ENCODE measurements at regions not wholly inside any gene's neighbourhood (a gene's known extent, or its start where the extent isn't known, plus 50 kb on each side); places are given as distances from the start of the nearest gene placed in this dataset.
"Not testable (repeated sequence)": the region's sequence is repeated elsewhere in the genome, so short reads cannot be mapped to it uniquely, and the experiment has no call there.

DNA sequence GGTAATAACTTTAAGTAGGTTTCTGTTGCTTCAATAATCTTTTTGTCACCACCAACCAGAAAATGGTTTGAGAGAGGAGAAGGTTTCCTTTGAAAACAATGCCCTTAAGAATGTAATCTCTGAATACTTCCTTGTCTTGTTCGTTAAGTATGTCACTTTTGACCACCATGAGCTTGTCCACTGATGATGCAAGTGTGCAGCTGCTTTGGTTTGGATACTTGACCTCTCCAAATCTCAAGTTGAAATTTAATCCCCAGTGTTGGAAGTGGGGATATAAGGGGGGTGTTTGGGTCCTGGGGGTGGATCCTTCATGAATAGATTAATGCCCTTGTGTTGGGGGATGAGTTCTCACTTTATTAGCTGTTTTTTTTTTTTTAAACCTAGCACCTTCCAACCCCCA is 985.4 kb downstream of the EPHA7 start:
- H3K4me3 ChIP-seq (ENCODE audit: low read depth in 1 of 2, low read length in 2 of 2): no peak overlapping the region
- H3K4me1 ChIP-seq (ENCODE audit: control insufficient read depth in 1 of 2, insufficient read depth in 2 of 2, low read length in 2 of 2): no peaks in the 10 kb centered on the region
- H3K36me3 ChIP-seq (ENCODE audit: control insufficient read depth in 1 of 2, insufficient read depth in 2 of 2, low read length in 2 of 2): no peaks in the 10 kb centered on the region
- H3K9me3 ChIP-seq (ENCODE audit: control insufficient read depth in 1 of 2, low read length in 2 of 2): no peaks in the 10 kb centered on the region
- H3K27ac ChIP-seq (ENCODE audit: low read length): no peak overlapping the region
- no peaks in the 10 kb centered on the region for H3K27me3 ChIP-seq (ENCODE audit: low read depth, low read length)

DNA sequence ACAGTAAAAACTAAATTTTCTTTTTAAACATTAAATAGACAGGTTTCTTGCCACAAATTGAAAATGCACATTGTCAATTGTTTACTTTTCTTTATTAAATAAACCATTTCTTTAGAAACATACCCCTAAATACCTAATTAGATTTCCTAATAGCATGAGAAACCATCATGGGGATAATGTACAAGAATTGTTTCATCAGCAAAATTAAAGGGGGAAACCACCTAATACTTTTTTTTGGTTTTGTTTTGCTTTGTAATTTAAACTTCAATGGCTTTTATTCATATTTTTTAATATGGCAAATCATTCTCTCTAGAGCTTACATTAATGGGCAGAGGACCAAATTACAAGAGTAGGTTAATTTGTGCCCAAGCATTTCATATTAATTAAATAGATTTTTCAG is 987.9 kb downstream of the EPHA7 start:
- Histone ChIP-seq H3K36me3 (ENCODE audit: control insufficient read depth in 1 of 2, insufficient read depth in 2 of 2, low read length in 2 of 2) (no peaks in the 10 kb centered on the region), H3K4me1 (ENCODE audit: control insufficient read depth in 1 of 2, insufficient read depth in 2 of 2, low read length in 2 of 2) (no peaks in the 10 kb centered on the region), H3K9me3 (ENCODE audit: control insufficient read depth in 1 of 2, low read length in 2 of 2) (no peaks in the 10 kb centered on the region), H3K27ac (ENCODE audit: low read length) (no peak overlapping the region), H3K27me3 (ENCODE audit: low read depth, low read length) (no peaks in the 10 kb centered on the region), H3K4me3 (ENCODE audit: low read depth in 1 of 2, low read length in 2 of 2) (no peak overlapping the region)

DNA sequence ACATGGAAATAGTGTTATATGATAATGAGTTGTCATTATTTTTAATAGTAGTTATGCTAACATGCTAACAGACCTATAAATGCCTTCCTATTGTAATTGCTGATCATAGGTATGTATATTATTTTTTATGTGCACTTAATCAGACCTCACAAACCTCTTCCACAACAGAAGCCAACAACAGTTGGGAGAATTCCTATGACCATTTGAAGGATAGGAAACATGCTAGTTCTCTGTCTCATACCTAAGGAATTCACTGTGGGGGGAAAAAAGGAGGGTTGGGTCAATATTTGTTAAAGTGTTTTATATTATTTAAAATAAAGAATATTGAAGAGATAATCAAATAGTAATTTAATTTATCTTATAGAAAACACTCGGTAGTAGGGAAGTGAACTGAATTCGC is 990.9 kb downstream of the EPHA7 start:
- no peak overlapping the region for H3K27ac ChIP-seq (ENCODE audit: low read length)
- no peaks in the 10 kb centered on the region for H3K9me3 ChIP-seq (ENCODE audit: control insufficient read depth in 1 of 2, low read length in 2 of 2)
- H3K4me1 ChIP-seq (ENCODE audit: control insufficient read depth in 1 of 2, insufficient read depth in 2 of 2, low read length in 2 of 2): no peaks in the 10 kb centered on the region
- no peak overlapping the region for H3K4me3 ChIP-seq (ENCODE audit: low read depth in 1 of 2, low read length in 2 of 2)
- no peaks in the 10 kb centered on the region for H3K36me3 ChIP-seq (ENCODE audit: control insufficient read depth in 1 of 2, insufficient read depth in 2 of 2, low read length in 2 of 2)
- no peaks in the 10 kb centered on the region for H3K27me3 ChIP-seq (ENCODE audit: low read depth, low read length)

DNA sequence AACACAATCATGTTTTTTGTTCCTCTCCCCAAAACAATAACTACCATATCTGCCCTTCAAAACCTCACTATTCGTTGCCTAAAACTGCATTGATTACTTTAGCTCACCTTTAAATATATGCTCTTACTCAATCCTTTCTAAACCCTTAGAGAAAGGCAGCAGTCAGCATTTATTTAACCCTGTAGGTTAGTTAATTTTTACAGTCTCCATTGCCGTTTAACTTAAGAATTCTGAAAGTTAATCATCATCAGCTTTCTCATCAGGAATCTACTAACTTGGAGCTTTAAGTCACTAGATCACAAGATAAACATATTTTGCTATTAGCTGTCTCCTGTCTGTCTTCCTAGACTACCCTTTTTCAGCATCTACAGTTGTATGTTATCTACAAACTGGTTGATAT is 991.9 kb downstream of the EPHA7 start:
- H3K36me3 ChIP-seq (ENCODE audit: control insufficient read depth in 1 of 2, insufficient read depth in 2 of 2, low read length in 2 of 2): no peaks in the 10 kb centered on the region
- H3K27me3 ChIP-seq (ENCODE audit: low read depth, low read length): no peaks in the 10 kb centered on the region
- H3K27ac ChIP-seq (ENCODE audit: low read length): no peak overlapping the region
- no peaks in the 10 kb centered on the region for H3K9me3 ChIP-seq (ENCODE audit: control insufficient read depth in 1 of 2, low read length in 2 of 2)
- no peak overlapping the region for H3K4me3 ChIP-seq (ENCODE audit: low read depth in 1 of 2, low read length in 2 of 2)
- no peaks in the 10 kb centered on the region for H3K4me1 ChIP-seq (ENCODE audit: control insufficient read depth in 1 of 2, insufficient read depth in 2 of 2, low read length in 2 of 2)

DNA sequence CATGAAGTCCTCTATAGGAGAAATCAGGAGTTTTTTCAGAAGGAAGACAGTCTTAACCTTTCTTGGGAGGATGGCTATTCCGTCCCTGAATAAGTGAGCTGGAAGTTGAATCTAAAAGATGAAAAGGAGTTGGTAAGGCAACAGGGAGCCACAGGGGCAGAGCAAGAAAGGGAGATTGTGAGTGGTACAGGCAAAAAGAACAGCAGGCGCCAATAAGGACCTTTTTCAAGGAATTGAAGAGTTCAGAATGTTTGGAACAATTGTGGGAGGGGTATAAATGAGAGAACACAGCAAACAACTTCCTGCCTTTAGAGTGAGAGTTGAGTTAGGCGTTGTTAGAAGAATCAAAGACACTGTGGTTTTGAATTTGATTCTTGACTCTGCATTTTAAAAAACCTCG is 1003.7 kb downstream of the EPHA7 start:
- no peak overlapping the region for H3K4me3 ChIP-seq (ENCODE audit: low read depth in 1 of 2, low read length in 2 of 2)
- no peaks in the 10 kb centered on the region for H3K36me3 ChIP-seq (ENCODE audit: control insufficient read depth in 1 of 2, insufficient read depth in 2 of 2, low read length in 2 of 2)
- H3K9me3 ChIP-seq (ENCODE audit: control insufficient read depth in 1 of 2, low read length in 2 of 2): peaks cover 0 to 8% of the 10 kb centered on the region in 2 donors
- H3K27ac ChIP-seq (ENCODE audit: low read length): no peak overlapping the region
- no peaks in the 10 kb centered on the region for H3K4me1 ChIP-seq (ENCODE audit: control insufficient read depth in 1 of 2, insufficient read depth in 2 of 2, low read length in 2 of 2)
- H3K27me3 ChIP-seq (ENCODE audit: low read depth, low read length): no peaks in the 10 kb centered on the region

DNA sequence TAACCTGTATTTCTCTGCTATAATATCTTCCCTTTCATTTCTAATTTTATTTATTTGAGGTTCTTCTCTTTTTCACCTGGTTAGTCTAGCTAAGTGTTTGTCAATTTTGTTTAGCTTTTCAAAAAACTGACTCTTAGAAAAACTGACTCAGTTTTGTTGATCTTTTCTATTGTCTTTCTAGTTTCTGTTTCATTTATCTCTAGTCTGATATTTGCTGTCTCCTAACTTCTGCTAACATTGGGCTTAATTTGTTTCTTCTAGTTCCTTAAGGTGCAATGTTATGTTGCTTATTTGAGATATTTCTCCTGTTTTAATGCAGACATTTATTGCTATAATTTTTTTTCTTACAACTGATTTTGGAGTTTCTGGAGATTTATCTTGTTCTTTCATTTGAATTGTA is 1011.0 kb downstream of the EPHA7 start:
- Histone ChIP-seq H3K36me3 (ENCODE audit: control insufficient read depth in 1 of 2, insufficient read depth in 2 of 2, low read length in 2 of 2) (no peaks in the 10 kb centered on the region), H3K4me3 (ENCODE audit: low read depth in 1 of 2, low read length in 2 of 2) (no peak overlapping the region), H3K4me1 (ENCODE audit: control insufficient read depth in 1 of 2, insufficient read depth in 2 of 2, low read length in 2 of 2) (no peaks in the 10 kb centered on the region), H3K9me3 (ENCODE audit: control insufficient read depth in 1 of 2, low read length in 2 of 2) (peaks cover 0 to 8% of the 10 kb centered on the region in 2 donors), H3K27me3 (ENCODE audit: low read depth, low read length) (no peaks in the 10 kb centered on the region), H3K27ac (ENCODE audit: low read length) (no peak overlapping the region)

DNA sequence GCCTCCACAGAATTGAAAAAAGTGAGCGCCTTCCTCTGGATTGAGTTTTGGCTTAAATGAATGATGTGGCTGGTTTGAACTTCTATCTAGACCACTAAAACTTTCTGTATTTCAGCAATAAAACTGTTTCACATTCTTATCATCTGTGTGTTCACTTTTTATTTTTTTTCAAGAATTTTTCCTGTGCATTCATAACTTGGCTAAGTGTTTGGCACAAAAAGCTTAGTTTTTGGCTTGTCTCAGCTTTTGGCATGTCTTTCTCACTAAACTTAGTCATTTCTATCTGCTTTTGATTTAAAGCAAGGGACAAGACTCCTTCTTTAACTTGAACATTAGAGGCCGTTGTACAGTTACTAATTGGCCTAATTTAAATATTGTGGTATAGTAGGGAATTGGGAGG is 1015.1 kb downstream of the EPHA7 start:
- Histone ChIP-seq H3K27ac (ENCODE audit: low read length) (no peak overlapping the region), H3K4me3 (ENCODE audit: low read depth in 1 of 2, low read length in 2 of 2) (no peak overlapping the region), H3K36me3 (ENCODE audit: control insufficient read depth in 1 of 2, insufficient read depth in 2 of 2, low read length in 2 of 2) (no peaks in the 10 kb centered on the region), H3K4me1 (ENCODE audit: control insufficient read depth in 1 of 2, insufficient read depth in 2 of 2, low read length in 2 of 2) (no peaks in the 10 kb centered on the region), H3K9me3 (ENCODE audit: control insufficient read depth in 1 of 2, low read length in 2 of 2) (no peaks in the 10 kb centered on the region), H3K27me3 (ENCODE audit: low read depth, low read length) (no peaks in the 10 kb centered on the region)

DNA sequence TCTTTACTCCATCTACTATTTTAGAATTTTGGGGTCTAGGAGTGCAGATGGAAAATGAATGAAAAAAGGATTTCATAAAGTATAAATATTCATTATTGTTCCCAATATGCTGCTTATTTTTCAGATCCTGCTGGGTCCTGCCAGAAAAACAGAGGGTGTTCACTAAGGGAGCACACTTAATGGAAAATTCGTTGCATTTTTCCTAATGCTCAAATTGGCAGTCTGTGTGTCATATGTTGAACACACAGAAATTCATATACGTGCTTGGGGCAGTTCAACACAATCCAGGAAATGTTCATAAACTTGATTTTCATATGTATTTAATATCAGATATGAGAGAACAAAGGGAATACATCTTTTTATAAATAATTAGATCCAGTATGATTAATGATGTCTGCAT is 1019.4 kb downstream of the EPHA7 start:
- H3K4me3 ChIP-seq (ENCODE audit: low read depth in 1 of 2, low read length in 2 of 2): no peak overlapping the region
- no peak overlapping the region for H3K27ac ChIP-seq (ENCODE audit: low read length)
- no peaks in the 10 kb centered on the region for H3K9me3 ChIP-seq (ENCODE audit: control insufficient read depth in 1 of 2, low read length in 2 of 2)
- H3K4me1 ChIP-seq (ENCODE audit: control insufficient read depth in 1 of 2, insufficient read depth in 2 of 2, low read length in 2 of 2): no peaks in the 10 kb centered on the region
- no peaks in the 10 kb centered on the region for H3K27me3 ChIP-seq (ENCODE audit: low read depth, low read length)
- no peaks in the 10 kb centered on the region for H3K36me3 ChIP-seq (ENCODE audit: control insufficient read depth in 1 of 2, insufficient read depth in 2 of 2, low read length in 2 of 2)

DNA sequence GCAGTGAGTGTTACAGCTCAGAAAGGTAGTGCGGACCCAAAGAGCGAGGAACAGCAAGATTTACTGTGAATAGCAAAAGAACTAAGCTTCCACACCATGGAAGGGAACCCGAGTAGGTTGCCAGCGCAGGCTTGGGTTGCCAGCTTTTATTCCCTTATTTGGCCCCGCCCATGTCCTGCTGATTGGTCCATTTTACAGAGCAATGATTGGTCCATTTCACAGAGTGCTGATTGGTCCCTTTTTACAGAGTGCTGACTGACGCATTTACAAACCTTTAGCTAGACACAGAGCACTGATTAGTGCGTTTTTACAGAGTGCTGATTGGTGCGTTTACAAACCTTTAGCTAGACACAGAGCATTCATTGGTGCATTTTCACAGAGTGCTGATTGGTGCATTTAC is 1030.7 kb downstream of the EPHA7 start:
- not testable (repeated sequence) for H3K4me1 ChIP-seq (ENCODE audit: control insufficient read depth in 1 of 2, insufficient read depth in 2 of 2, low read length in 2 of 2); H3K9me3 ChIP-seq (ENCODE audit: control insufficient read depth in 1 of 2, low read length in 2 of 2); H3K27me3 ChIP-seq (ENCODE audit: low read depth, low read length); H3K36me3 ChIP-seq (ENCODE audit: control insufficient read depth in 1 of 2, insufficient read depth in 2 of 2, low read length in 2 of 2); H3K27ac ChIP-seq (ENCODE audit: low read length); H3K4me3 ChIP-seq (ENCODE audit: low read depth in 1 of 2, low read length in 2 of 2)

DNA sequence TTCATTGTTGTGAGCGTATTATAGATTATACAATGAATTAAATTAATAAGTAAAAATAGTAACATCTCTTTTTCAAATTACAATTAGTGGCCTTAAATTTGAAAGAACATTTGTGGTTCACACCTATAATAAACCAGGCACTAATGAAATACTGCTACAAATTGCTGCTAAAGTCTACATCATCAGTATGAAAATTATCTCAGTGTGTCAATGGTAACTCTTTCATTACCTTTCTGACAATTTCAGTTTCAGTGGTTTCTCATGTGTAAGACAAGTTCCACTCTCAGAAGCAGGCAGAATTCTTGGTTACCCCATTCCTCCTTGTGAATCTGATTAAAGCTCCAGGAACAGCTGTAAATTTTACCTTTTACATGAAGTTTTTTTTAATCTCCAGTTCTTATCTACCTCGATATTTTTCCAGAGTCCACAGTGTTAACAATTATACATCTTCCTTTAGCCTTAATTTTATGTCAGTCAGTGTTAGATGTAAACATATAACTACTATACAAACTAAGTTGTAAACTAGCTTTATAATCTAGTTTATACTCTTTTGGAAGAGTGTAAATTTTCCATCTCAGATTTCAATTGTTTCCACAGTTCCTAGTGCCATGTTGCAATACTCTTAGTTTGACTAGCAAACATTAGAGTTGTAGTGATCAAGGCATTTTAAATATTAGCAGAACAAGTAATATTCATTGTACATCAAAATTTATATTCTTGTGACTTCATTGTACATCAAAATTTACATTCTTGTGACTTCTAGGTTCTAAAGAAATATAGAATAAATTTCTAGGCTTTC is 1038.4 kb downstream of the EPHA7 start:
- Histone ChIP-seq H3K36me3 (ENCODE audit: control insufficient read depth in 1 of 2, insufficient read depth in 2 of 2, low read length in 2 of 2) (no peaks in the 10 kb centered on the region), H3K27me3 (ENCODE audit: low read depth, low read length) (no peaks in the 10 kb centered on the region), H3K9me3 (ENCODE audit: control insufficient read depth in 1 of 2, low read length in 2 of 2) (no peaks in the 10 kb centered on the region), H3K27ac (ENCODE audit: low read length) (no peak overlapping the region), H3K4me1 (ENCODE audit: control insufficient read depth in 1 of 2, insufficient read depth in 2 of 2, low read length in 2 of 2) (no peaks in the 10 kb centered on the region), H3K4me3 (ENCODE audit: low read depth in 1 of 2, low read length in 2 of 2) (no peak overlapping the region)

DNA sequence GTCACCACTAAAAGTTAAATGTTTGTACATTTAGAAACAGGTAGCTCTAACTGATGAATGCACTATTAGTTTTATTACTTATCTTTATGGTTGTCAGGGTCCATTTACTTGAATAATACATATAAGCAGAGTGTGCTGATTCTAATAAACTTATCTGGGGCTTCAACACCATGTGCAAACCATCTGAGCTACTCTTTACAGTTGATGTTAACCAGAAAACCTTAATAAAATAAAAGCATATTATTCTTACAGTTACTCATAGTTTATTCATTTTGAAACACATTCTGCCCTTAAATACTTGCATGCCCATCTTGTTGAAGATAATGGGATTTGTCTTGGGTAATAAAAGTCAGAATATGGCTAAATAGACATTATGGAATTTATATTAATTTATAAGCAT is 1042.2 kb downstream of the EPHA7 start:
- Histone ChIP-seq H3K27me3 (ENCODE audit: low read depth, low read length) (no peaks in the 10 kb centered on the region), H3K27ac (ENCODE audit: low read length) (no peak overlapping the region), H3K9me3 (ENCODE audit: control insufficient read depth in 1 of 2, low read length in 2 of 2) (no peaks in the 10 kb centered on the region), H3K36me3 (ENCODE audit: control insufficient read depth in 1 of 2, insufficient read depth in 2 of 2, low read length in 2 of 2) (no peaks in the 10 kb centered on the region), H3K4me1 (ENCODE audit: control insufficient read depth in 1 of 2, insufficient read depth in 2 of 2, low read length in 2 of 2) (no peaks in the 10 kb centered on the region), H3K4me3 (ENCODE audit: low read depth in 1 of 2, low read length in 2 of 2) (no peak overlapping the region)

DNA sequence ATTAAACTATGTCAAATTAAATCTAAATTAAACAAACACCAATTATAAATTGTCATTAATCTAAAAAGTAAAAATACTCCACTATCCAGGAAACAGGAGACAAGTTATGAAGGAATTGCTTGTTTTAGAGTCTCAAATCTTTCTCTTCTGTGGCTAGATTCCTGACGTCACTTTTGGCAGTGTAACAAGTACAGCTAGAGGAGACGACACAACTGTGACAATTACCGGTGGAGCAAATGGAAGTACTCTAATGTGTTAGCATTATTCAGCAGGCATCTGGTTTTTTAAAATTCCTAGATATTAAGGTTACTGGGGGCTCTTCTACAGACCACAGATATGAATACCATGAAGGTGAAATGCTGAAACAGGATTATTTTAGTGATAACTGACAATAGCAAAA is 1042.7 kb downstream of the EPHA7 start:
- H3K36me3 ChIP-seq (ENCODE audit: control insufficient read depth in 1 of 2, insufficient read depth in 2 of 2, low read length in 2 of 2): no peaks in the 10 kb centered on the region
- H3K4me3 ChIP-seq (ENCODE audit: low read depth in 1 of 2, low read length in 2 of 2): no peak overlapping the region
- H3K27ac ChIP-seq (ENCODE audit: low read length): no peak overlapping the region
- H3K9me3 ChIP-seq (ENCODE audit: control insufficient read depth in 1 of 2, low read length in 2 of 2): no peaks in the 10 kb centered on the region
- no peaks in the 10 kb centered on the region for H3K27me3 ChIP-seq (ENCODE audit: low read depth, low read length)
- H3K4me1 ChIP-seq (ENCODE audit: control insufficient read depth in 1 of 2, insufficient read depth in 2 of 2, low read length in 2 of 2): no peaks in the 10 kb centered on the region

Data from muscle layer of duodenum (tissue), 2 donors.